Mucosa of descending colon (tissue), 3 donors: ENCODE measurements at regions not wholly inside any gene's neighbourhood (a gene's known extent, or its start where the extent isn't known, plus 50 kb on each side); places are given as distances from the start of the nearest gene placed in this dataset.

Experiments used
- ATAC-seq: fragments of 200-7000 bp; cut with Tn5 transposase; one replicate; pipeline ENCODE4 v1.9.1; 2020; ENCODE audit warnings: mild to moderate bottlenecking, moderate library complexity
- DNase-seq, 3 donors: peaks; one replicate each; pipeline ENCODE4 v3.0.0-alpha.2; 2020
- H3K36me3 ChIP-seq: fragments of 200-600 bp; one replicate; pipeline ENCODE4 v1.8.0; 2021; ENCODE audit warnings: low read depth, mild to moderate bottlenecking
- H3K4me1 ChIP-seq: fragments of 200-600 bp; one replicate; pipeline ENCODE4 v1.8.0; 2021; ENCODE audit warnings: low read depth, mild to moderate bottlenecking
- H3K4me3 ChIP-seq: fragments of 200-600 bp; one replicate; pipeline ENCODE4 v1.8.0; 2021; ENCODE audit warnings: mild to moderate bottlenecking
- H3K9me3 ChIP-seq: fragments of 200-600 bp; one replicate; pipeline ENCODE4 v1.8.0; 2021; ENCODE audit warnings: mild to moderate bottlenecking
- intact Hi-C, 2 donors: fragments of 100-400 bp; cut with DNase I in 1 of 2; cut with micrococcal nuclease in 1 of 2; formaldehyde crosslinking; loops; one replicate each; pipeline versions ENCODE4 v1.11.0 to v1.11.1; 2022; cut with DNase I, micrococcal nuclease
- TF ChIP-seq, protein P1 (sequence below): fragments of 200-600 bp; IDR thresholded peaks from one replicate; pipeline ENCODE4 v1.8.0; 2022; ENCODE audit warnings: antibody characterized with exemption, mild to moderate bottlenecking
- donor health status: DM: no; HTN: no; CAD: no; lungs with moderate emphysema.
- donor health status: DM: no; HTN: no; CAD: no.
- donor health status: DM: no; HTN: yes; CAD: no.

DNA sequence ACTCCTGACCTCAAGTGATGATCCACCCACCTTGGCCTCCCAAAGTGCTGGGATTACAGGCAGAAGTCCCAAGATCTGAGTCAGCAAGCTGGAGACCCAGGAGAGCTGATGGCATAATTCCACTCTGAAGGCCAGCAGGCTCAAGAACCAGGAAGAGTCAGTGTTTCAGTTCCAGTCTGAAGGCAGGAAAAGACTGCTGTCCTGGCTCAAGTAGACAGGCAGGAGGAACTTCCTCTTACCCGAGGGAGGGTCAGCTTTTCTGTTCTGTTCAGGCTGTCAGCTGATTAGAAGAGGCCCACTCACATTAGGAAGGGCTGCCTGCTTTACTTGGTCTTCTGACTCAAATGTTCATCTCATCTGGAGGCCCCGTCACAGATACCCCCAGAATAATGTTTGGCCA, 206.0 kb upstream of the MYL2 start:
- Histone ChIP-seq H3K4me3 (no peak overlapping the region), H3K4me1 (no peaks in the 10 kb centered on the region), H3K36me3 (no peaks in the 10 kb centered on the region), H3K9me3 (no peaks in the 10 kb centered on the region)
- peak in 1 of 3 donors; percentile 5 for DNase-seq
- TF ChIP-seq, protein P1, sequence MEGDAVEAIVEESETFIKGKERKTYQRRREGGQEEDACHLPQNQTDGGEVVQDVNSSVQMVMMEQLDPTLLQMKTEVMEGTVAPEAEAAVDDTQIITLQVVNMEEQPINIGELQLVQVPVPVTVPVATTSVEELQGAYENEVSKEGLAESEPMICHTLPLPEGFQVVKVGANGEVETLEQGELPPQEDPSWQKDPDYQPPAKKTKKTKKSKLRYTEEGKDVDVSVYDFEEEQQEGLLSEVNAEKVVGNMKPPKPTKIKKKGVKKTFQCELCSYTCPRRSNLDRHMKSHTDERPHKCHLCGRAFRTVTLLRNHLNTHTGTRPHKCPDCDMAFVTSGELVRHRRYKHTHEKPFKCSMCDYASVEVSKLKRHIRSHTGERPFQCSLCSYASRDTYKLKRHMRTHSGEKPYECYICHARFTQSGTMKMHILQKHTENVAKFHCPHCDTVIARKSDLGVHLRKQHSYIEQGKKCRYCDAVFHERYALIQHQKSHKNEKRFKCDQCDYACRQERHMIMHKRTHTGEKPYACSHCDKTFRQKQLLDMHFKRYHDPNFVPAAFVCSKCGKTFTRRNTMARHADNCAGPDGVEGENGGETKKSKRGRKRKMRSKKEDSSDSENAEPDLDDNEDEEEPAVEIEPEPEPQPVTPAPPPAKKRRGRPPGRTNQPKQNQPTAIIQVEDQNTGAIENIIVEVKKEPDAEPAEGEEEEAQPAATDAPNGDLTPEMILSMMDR: no peak
- no peak for ATAC-seq
- intact Hi-C loops: no loop called here

DNA sequence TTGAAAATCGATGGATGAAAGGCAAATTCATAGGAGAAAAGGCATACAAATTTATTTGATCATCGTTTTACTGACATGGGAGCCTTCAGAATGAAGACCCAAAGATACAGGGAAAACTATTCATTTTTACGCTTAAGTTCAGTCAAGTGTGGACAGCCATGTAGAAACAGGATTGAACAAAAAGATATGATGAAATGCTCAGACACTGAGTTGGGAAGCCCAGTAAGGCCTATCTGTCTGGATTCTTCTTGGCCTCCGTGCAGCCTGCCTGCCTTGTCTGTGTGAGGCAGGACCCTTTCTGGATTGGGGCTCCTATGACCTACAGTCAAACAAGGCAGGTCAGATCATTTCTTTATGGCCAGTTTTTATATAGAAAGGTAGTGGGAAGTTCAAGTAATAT, 203.8 kb upstream of the MYL2 start:
- H3K4me1 ChIP-seq: no peaks in the 10 kb centered on the region
- TF ChIP-seq, protein P1: no peak
- no peaks in the 10 kb centered on the region for H3K9me3 ChIP-seq
- no peaks in the 10 kb centered on the region for H3K36me3 ChIP-seq
- no peak for ATAC-seq
- no peak overlapping the region for H3K4me3 ChIP-seq
- intact Hi-C loops: no loop called here
- no peak for DNase-seq

DNA sequence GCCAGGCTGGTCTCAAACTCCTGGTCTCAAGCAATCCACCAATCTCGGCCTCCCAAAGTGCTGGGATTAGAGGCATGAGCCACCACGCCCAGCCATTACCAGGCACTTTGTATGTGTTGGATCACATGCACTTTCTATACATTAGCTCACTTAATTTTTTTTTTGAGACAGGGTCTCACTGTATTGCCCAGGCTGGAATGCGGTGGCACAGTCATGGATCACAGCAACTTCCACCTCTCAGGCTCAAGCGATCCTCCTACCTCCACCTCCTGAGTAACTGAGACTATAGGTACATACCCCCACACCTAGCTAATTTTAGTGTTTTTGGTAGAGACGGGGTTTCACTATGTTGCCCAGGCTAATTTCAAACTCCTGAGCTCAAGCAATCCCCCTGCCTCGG, 203.0 kb upstream of the MYL2 start:
- Histone ChIP-seq H3K4me3 (no peak overlapping the region), H3K36me3 (no peaks in the 10 kb centered on the region), H3K4me1 (no peaks in the 10 kb centered on the region), H3K9me3 (no peaks in the 10 kb centered on the region)
- intact Hi-C loops: no loop called here
- ATAC-seq (no peak), DNase-seq (no peak)
- TF ChIP-seq, protein P1: no peak

DNA sequence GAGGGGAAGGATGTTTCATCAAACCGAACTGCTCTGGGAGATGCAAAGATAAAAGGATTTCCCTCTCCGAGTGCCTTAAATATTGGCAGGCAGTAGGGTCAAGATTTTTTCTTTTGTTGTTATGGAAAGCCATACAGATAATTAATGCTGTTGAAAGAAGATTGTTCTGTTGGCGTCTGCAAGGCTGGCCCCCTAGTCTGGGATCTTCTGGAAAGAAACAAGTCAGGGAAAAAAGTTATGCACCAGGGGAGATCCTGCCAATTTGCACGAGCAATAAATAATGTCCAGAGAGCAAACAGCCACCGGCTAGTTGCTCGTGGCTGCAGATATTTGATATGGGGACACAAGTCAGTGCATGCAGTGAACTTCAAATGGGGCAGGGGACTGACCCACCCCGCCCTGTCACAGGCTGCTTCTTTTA, 202.1 kb upstream of the MYL2 start:
- intact Hi-C loops: no loop called here

DNA sequence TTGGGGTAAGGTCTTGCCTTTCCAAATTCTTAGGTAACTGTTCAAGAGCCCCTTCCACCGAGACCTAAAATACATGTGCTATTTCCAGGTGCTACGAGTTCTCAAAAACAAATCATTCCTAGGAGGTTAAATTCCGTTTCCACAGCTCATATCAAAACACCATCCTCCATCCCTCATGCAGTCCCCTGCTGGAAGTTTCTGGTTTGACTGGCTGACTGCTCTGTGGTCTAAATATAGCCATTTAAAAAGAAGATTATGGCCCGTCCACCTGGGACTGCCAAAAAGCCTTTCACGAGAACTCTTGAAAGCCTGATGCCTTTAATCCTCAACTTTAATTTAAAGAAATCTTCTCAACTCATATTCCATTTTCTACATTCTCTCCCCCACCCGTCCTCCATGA, 201.5 kb upstream of the MYL2 start:
- DNase-seq (no peak), ATAC-seq (no peak)
- no peak overlapping the region for H3K4me3 ChIP-seq
- TF ChIP-seq, protein P1: no peak
- intact Hi-C loops: no loop called here
- H3K36me3 ChIP-seq: no peaks in the 10 kb centered on the region
- no peaks in the 10 kb centered on the region for H3K4me1 ChIP-seq
- no peaks in the 10 kb centered on the region for H3K9me3 ChIP-seq

More for the DNA sequence above, 202.1 kb upstream of the MYL2 start:
- DNase-seq: no peak
- H3K4me3 ChIP-seq: no peak overlapping the region
- H3K36me3 ChIP-seq: no peaks in the 10 kb centered on the region
- no peaks in the 10 kb centered on the region for H3K9me3 ChIP-seq
- ATAC-seq: no peak
- no peaks in the 10 kb centered on the region for H3K4me1 ChIP-seq
- TF ChIP-seq, protein P1: no peak

DNA sequence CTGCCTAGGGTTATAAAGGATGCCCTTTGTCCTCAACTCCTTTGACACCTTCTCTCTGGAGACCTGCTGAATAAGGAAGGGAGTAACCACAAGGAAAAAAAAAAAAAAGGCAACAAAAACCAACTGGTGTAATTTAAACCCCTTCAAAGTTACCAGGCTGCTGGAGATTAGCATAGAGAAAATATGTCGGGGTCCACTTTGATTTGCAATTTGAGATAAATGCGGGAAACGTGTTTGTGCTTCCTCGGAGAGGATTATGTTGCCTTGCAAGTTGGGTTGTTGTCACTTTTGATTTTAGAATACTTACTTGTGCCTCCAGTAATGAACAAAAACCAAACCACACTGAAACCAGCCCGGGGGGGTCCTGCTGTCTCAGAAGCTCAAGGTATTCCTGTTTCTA, 200.2 kb upstream of the MYL2 start:
- no peak for ATAC-seq
- TF ChIP-seq, protein P1: no peak
- no peak for DNase-seq
- Histone ChIP-seq H3K4me1 (no peaks in the 10 kb centered on the region), H3K36me3 (no peaks in the 10 kb centered on the region), H3K9me3 (no peaks in the 10 kb centered on the region), H3K4me3 (no peak overlapping the region)
- intact Hi-C loops: no loop called here
